Vagina (tissue), 2 donors: ENCODE measurements at regions not wholly inside any gene's neighbourhood (a gene's known extent, or its start where the extent isn't known, plus 50 kb on each side); places are given as distances from the start of the nearest gene placed in this dataset.

Experiments used
- DNase-seq, 2 donors: peaks; one replicate each; pipeline ENCODE4 v3.0.0-alpha.2; 2017; ENCODE audit errors: extremely low spot score in 2 of 2
- H3K27ac ChIP-seq: fragments of 200-600 bp; sonication (generic); one replicate; pipeline ENCODE4 v1.5.1; 2019
- H3K27me3 ChIP-seq: fragments of 200-600 bp; sonication (generic); one replicate; pipeline ENCODE4 v1.5.1; 2019
- H3K36me3 ChIP-seq, 2 donors: fragments of 200-600 bp; sonication (generic); one replicate each; pipeline ENCODE4 v1.5.1; 2017 to 2019
- H3K4me1 ChIP-seq: fragments of 200-600 bp; sonication (generic); one replicate; pipeline ENCODE4 v1.5.1; 2019
- H3K4me3 ChIP-seq, 2 donors: fragments of 200-600 bp; sonication (generic); 1 replicate in 1 of 2; 2 replicates in 1 of 2; pipeline ENCODE4 v1.5.1; 2016 to 2019
- H3K9me3 ChIP-seq: fragments of 200-600 bp; sonication (generic); one replicate; pipeline ENCODE4 v1.5.1; 2019
- CTCF ChIP-seq, 3 experiments: fragments of 450-650 bp in 2 of 3; fragments of 200-600 bp in 1 of 3; sonication (generic) in 1 of 3; IDR thresholded peaks; one replicate each; pipeline ENCODE4 v1.5.1; 2017 to 2019; ENCODE audit warnings: antibody characterized with exemption in 3 of 3, mild to moderate bottlenecking in 2 of 3, moderate library complexity in 2 of 3
- POLR2A ChIP-seq, 2 donors: fragments of 450-650 bp; IDR thresholded peaks; one replicate each; pipeline ENCODE4 v1.6.1; 2017; ENCODE audit warnings: antibody characterized with exemption in 2 of 2, mild to moderate bottlenecking in 2 of 2, moderate library complexity in 2 of 2
- POLR2AphosphoS5 ChIP-seq, 2 donors: sonication (generic); formaldehyde crosslinking; IDR thresholded peaks; one replicate each; pipeline ENCODE4 v1.9.0; 2017; ENCODE audit warnings: antibody characterized with exemption in 2 of 2, mild to moderate bottlenecking in 2 of 2, low read depth in 1 of 2; ENCODE audit not compliant: insufficient read depth in 1 of 2
- intact Hi-C: fragments of 100-400 bp; cut with DNase I; formaldehyde crosslinking; loops from one replicate; pipeline ENCODE4 v1.15.1; 2023

- Histone ChIP-seq H3K36me3 (no peaks in the 10 kb centered on the region), H3K27ac (no peak overlapping the region), H3K9me3 (no peaks in the 10 kb centered on the region), H3K4me3 (no peak overlapping the region), H3K4me1 (no peaks in the 10 kb centered on the region), H3K27me3 (no peaks in the 10 kb centered on the region)
- TF ChIP-seq POLR2AphosphoS5 (IDR thresholded peaks at IDR 0.05; ENCODE audit: insufficient read depth in 1 of 2, low read depth in 1 of 2) (no peak), CTCF (IDR thresholded peaks at IDR 0.05) (no peak), POLR2A (IDR thresholded peaks at IDR 0.05) (no peak)
- DNase-seq, result no peak
- intact Hi-C loops, result no loop called here
These were observed 194.8 kb downstream of the PTPRU start for GRCh38 chr1:29431138-29431537.

- TF ChIP-seq POLR2A (IDR thresholded peaks at IDR 0.05), result no peak
These were observed 193.3 kb downstream of the PTPRU start for GRCh38 chr1:29429656-29430055.

GRCh38 chr1:29428997-29429396, 192.7 kb downstream of the PTPRU start:
- Histone ChIP-seq H3K36me3 (no peaks in the 10 kb centered on the region), H3K4me3 (no peak overlapping the region), H3K27me3 (no peaks in the 10 kb centered on the region), H3K4me1 (no peaks in the 10 kb centered on the region), H3K27ac (no peak overlapping the region), H3K9me3 (no peaks in the 10 kb centered on the region)
- no peak for TF ChIP-seq CTCF (IDR thresholded peaks at IDR 0.05)
- no peak for TF ChIP-seq POLR2A (IDR thresholded peaks at IDR 0.05)
- no peak for TF ChIP-seq POLR2AphosphoS5 (IDR thresholded peaks at IDR 0.05; ENCODE audit: insufficient read depth in 1 of 2, low read depth in 1 of 2)
- DNase-seq, result no peak
- intact Hi-C loops, result no loop called here

More at GRCh38 chr1:29429656-29430055, 193.3 kb downstream of the PTPRU start:
- Histone ChIP-seq H3K4me1 (no peaks in the 10 kb centered on the region), H3K27ac (no peak overlapping the region), H3K27me3 (no peaks in the 10 kb centered on the region), H3K4me3 (no peak overlapping the region), H3K36me3 (no peaks in the 10 kb centered on the region), H3K9me3 (no peaks in the 10 kb centered on the region)
- intact Hi-C loops, result no loop called here
- DNase-seq, result no peak

- no peak overlapping the region for H3K4me3 ChIP-seq
- no peak for DNase-seq
- H3K9me3 ChIP-seq, result no peaks in the 10 kb centered on the region
- TF ChIP-seq POLR2A (IDR thresholded peaks at IDR 0.05) (no peak), POLR2AphosphoS5 (IDR thresholded peaks at IDR 0.05; ENCODE audit: insufficient read depth in 1 of 2, low read depth in 1 of 2) (no peak), CTCF (IDR thresholded peaks at IDR 0.05) (no peak)
- no peak overlapping the region for H3K27ac ChIP-seq
- intact Hi-C loops, result no loop called here
- H3K4me1 ChIP-seq, result no peaks in the 10 kb centered on the region
- H3K36me3 ChIP-seq, result no peaks in the 10 kb centered on the region
- H3K27me3 ChIP-seq, result no peaks in the 10 kb centered on the region
These were observed 191.9 kb downstream of the PTPRU start for GRCh38 chr1:29428280-29428615.

- H3K4me3 ChIP-seq, result no peak overlapping the region
- intact Hi-C loops, result no loop called here
- no peak for DNase-seq
- H3K4me1 ChIP-seq, result no peaks in the 10 kb centered on the region
- TF ChIP-seq POLR2A (IDR thresholded peaks at IDR 0.05), result no peak
- no peak for TF ChIP-seq POLR2AphosphoS5 (IDR thresholded peaks at IDR 0.05; ENCODE audit: insufficient read depth in 1 of 2, low read depth in 1 of 2)
- TF ChIP-seq CTCF (IDR thresholded peaks at IDR 0.05), result no peak
- H3K9me3 ChIP-seq, result no peaks in the 10 kb centered on the region
- H3K27me3 ChIP-seq, result no peaks in the 10 kb centered on the region
- H3K36me3 ChIP-seq, result no peaks in the 10 kb centered on the region
- H3K27ac ChIP-seq, result no peak overlapping the region
These were observed 191.4 kb downstream of the PTPRU start for GRCh38 chr1:29427614-29428279.
